ENCODE measurements at regions not wholly inside any gene's neighbourhood (a gene's known extent, or its start where the extent isn't known, plus 50 kb on each side); places are given as distances from the start of the nearest gene placed in this dataset.

DNA sequence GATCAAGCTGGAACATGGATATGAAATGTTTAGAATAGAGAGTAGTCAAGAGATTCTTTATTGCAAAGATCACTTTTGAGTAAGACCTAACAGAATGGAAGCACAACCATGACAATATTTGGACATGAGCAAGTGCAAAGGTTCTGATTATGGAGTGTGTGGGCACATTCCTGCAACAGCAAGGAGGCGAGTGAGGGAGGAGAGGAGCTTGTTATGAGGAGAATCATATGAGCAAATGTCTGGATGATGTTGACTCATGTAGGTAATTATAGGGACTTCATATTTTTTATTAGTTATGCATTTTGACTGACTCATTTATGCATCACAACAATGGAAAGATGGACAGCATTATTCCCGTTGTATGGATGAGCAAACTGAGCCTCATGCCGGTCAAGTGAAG is 100.8 kb upstream of the SLC35B3 start:
- DNase-seq: no peak

DNA sequence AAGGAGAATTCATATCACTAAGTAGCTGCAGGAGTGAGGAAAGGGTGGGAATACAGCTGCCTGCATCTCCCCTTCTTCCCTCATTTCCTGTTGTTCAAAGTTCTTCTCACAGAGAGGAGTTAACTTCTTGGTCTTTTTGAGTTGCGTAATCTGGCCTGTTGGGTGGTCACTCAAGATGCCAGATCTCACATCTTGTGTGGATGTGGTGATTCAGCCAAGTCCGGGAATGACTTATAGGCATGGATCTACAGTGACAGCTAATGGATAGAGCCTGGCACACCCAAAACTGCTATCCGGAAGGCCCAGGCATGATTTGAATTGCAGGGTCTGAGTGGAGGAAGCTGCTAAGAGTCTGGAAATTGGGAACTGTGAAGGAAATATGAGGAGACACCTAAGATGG is 100.2 kb upstream of the SLC35B3 start:
- DNase-seq: no peak

DNA sequence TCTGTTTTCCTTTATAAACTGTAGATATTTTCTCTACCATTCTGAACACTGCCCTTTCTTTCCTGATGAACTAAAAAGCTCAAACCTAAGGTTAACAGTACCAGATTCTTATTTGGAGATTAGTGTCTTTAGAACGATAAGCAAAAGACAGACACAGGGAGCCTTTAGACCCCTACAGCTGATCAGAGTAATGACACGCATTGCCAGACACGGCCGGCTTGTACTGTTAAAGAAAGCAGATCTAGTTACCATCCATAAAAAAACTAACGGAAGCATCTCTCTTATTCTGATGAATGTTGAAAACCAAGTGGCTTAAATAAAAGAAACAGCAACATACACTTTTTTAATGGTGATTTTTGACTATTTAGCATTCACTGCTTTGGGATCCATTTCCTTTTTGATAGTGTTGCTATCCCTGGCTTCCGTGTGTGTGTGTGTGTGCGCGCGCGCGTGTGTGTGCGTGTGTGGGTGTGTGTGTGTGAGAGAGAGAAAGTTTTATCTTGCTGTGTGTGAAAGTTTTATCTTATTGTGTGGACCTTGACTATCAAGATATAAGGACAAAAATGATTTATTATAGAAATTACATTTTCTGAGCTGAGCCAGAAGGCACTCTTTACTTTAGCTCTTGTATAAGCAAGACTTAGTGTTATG is 95.6 kb upstream of the SLC35B3 start:
- no peak for DNase-seq

DNA sequence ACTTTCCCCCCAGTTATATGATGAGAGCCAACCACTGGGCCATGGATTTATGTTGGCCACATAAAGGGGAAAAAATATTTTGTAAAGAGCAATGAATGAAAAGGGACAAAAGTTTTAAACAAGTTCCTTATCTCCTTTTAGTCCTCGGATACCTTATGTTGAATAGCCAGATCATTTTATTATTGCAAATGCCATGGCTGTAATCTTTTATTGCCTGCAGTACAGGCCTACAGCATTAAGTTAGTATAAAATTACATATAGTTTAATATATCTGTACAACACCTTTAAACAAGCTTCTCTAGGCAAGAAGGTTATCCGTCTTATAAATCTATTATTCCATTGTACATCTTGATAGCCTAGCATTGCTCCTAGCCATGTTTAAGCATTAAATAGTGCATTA is 93.9 kb upstream of the SLC35B3 start:
- no peak for DNase-seq

DNA sequence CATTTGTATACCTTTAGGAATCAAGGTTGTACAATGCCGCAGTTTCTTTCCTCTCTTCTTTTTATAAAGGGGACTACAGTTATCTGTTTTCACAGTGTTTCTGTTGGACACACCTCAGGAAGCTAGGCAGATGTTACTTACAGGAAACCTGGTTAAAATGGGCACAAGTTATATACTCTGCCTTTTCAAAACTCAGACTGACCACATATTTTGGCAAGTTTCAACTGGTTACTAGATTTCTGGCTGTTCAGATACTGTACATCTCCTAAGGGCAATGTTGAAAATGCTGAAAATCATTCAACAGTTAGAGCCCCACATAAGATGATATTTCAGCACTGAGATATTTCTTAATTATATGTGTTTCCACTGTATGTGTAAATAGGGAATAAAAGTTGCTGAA is 92.5 kb upstream of the SLC35B3 start:
- DNase-seq: no peak

DNA sequence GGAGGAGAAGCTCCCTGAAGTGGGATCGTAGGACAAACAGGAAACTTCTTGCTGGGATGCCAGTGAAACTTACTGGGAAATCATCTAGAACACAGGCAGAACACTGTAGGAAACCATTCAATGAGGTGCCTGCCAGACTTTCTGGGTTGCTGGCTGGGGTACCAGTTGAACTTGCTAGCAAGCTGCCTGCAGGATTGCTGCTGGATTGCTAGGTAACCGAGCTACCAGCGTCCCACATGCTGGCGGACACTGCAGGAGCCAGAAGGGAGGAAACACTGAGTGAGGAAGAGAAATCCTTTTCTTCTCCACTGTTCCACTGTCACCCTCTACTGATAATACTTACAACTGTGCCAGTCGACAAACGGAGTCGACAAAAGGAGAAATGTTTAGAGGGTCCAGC is 91.3 kb upstream of the SLC35B3 start:
- DNase-seq: no peak

DNA sequence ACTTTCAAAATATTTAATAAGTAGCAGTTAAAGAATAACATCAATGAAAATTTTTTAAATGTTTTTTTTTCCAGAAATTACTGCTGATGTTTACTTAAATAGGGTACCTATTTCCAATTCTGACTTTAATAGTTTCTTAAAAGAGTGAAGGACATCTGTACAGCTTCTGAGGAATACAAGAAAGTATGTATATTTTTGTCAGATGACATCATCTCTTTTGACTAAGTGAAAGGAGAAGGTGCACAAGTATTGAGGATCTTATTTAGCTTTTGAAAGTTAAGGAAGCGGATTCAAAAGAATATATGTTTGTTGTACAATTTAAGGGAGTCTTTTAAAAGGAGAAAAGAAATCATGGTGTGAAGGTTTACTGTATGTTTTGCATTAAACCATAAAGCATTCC is 90.0 kb upstream of the SLC35B3 start:
- no peak for DNase-seq

DNA sequence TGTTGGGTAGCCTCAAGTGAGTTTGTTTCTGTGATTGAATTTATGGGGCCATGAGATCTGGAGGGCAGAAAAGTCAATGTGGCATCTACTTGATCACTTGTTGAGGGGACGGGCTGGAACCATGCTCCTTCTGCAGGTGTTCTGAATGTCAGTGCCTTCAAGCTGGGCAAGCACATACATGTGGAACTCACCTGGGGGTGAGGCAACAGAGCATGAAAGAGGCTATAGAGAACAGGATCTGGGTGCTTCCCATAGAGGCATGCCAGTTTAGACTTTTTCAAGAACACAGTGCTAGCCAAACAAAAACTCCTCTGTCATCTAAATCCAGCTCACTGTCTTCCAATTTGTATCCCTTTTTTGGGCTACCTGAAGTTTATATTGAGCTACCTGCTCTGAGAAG is 77.8 kb upstream of the SLC35B3 start:
- DNase-seq: no peak

DNA sequence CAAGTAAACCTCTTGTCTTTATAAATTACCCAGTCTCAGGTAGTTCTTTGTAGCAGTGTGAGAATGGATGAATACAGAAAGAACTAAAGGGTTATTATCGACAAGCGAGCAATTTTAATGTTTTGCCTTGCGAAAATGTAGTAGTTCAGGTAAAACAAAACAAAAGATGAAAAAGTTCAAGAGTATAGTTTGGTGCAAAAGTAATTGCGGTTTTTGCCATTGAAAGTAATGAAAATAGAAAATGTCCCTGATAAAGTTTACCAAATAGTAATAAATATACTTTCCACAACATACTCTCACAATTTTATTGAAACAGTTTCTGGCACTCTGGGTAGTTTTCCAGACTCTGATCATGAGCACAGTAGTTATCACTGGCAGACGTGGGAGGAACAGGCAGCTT is 71.9 kb upstream of the SLC35B3 start:
- DNase-seq: no peak

DNA sequence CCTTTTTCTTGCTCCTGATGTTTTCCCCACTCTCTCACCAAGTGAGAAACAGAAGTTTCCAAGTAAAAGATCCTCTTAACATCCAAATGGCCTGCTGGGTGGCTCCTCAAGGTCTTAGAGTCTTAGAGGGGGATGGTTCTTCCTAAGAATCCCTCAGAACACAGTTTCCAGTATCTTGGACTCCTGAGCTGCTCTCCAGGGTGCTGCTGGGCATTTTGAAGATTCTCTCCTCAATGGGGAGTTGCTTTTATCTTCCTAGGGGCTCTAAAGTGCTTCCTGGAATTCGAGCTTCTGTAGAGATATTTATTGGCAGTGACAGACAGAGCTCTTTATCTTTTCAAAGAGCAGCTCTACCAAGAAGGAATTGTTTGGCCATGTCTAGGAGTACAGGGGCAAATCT is 70.8 kb upstream of the SLC35B3 start:
- no peak for DNase-seq

DNA sequence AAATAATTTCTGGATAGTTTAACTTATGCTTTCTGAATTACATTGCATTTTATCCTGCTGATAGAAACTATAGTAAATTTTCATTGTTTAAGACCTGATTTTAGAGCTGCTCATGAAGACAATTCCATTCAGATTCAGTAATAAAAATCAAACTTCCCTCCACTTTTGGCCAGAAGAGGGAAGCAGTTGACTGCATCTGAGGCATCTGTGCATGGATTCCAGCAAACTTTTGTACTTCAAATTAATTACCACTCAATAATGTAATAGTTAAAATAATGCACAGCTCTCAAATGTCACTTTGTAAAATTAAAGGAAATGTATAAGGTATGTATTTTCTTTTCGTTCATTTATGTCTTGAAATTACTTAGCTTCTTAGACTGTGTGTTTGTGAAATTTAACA is 64.2 kb upstream of the SLC35B3 start:
- no peak for DNase-seq

DNA sequence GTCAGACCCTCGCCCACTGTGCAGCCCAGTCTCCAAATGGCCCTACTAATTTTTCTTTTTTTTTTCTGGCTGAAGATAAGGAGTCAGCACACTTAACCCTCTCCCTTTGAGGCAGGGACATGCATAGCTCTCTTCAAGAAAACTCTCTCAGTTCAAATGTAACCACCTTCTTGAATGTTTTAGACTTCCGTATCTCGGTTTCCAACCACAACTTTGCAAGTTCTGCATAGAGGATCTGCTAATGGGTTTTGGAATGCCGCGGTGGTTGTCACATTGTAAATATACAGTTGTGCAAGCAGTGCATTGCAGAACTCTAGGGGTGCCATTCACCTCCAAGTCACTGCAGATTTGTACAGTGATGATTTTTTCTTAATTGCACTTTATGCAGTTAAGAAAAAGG is 59.4 kb upstream of the SLC35B3 start:
- no peak for DNase-seq

DNA sequence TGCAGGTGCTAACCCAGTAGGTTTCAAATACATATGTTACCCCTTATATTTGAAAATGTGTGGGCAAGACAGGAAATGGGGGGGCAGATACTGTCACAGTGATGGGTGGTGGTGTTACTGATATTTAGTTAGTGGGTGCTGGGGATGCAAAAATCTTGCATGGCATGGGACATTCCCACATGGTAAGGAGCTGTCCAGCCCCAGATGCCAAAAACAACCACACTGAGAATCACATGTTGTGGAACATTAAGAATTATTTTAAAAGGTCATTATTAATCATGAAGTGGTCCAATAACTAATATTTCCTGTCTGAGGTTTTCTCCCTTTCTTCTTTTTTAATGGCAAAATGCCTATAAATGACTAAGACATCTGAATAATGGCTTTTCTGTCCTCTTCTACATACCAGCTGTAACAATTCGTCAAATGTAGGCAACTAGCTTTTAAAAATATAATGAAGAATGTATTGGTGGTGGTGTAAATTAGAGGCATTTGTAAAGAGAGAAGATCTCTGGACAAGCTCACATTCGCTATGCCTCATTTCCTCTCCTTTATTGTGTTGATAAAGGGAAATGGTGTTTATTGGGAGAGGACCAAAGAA is 57.3 kb upstream of the SLC35B3 start:
- no peak for DNase-seq
